SK-N-SH treated with all-trans-retinoic acid at 6 μM for 48 hours (cell line): ENCODE measurements at regions not wholly inside any gene's neighbourhood (a gene's known extent, or its start where the extent isn't known, plus 50 kb on each side); places are given as distances from the start of the nearest gene placed in this dataset.

Source experiments
- ATAC-seq: fragments of 200-7000 bp; cut with Tn5 transposase; 3 replicates; pipeline ENCODE4 v1.9.1; 2020; ENCODE audit warnings: mild to moderate bottlenecking, moderate library complexity
- ARNTL ChIP-seq: fragments of 450-650 bp; formaldehyde crosslinking; IDR thresholded peaks from 2 replicates; pipeline ENCODE4 v1.5.0; 2020; ENCODE audit warnings: low read depth, mild to moderate bottlenecking, moderate library complexity, borderline replicate concordance
- BACH2 ChIP-seq: fragments of 250-450 bp; sonication (Bioruptor Pico); IDR thresholded peaks from 2 replicates; pipeline ENCODE4 v1.9.0; 2021; ENCODE audit warnings: mild to moderate bottlenecking, borderline replicate concordance
- CREB5 ChIP-seq: fragments of 250-450 bp; sonication (Bioruptor Pico); IDR thresholded peaks from 2 replicates; pipeline ENCODE4 v1.5.1; 2020; ENCODE audit warnings: low read depth, mild to moderate bottlenecking, moderate library complexity
- CSDC2 ChIP-seq: fragments of 250-450 bp; sonication (Bioruptor Pico); IDR thresholded peaks from 2 replicates; pipeline ENCODE4 v1.5.0; 2020; ENCODE audit warnings: mild to moderate bottlenecking, moderate library complexity
- CSRNP3 ChIP-seq: fragments of 250-450 bp; sonication (Bioruptor Pico); IDR thresholded peaks from 2 replicates; pipeline ENCODE4 v1.5.1; 2021; ENCODE audit warnings: mild to moderate bottlenecking, moderate library complexity
- ESRRG ChIP-seq: fragments of 250-450 bp; sonication (Bioruptor Pico); IDR thresholded peaks from 2 replicates; pipeline ENCODE4 v1.6.1; 2021; ENCODE audit warnings: mild to moderate bottlenecking
- GLIS3 ChIP-seq: fragments of 250-450 bp; sonication (Bioruptor Pico); IDR thresholded peaks from 2 replicates; pipeline ENCODE4 v1.5.0; 2020; ENCODE audit warnings: mild to moderate bottlenecking, moderate library complexity
- ISL1 ChIP-seq: fragments of 250-450 bp; sonication (Bioruptor Pico); IDR thresholded peaks from 2 replicates; pipeline ENCODE4 v2.1.2; 2022; ENCODE audit warnings: mild to moderate bottlenecking, moderate library complexity
- OSR1 ChIP-seq: fragments of 250-450 bp; sonication (Bioruptor Pico); IDR thresholded peaks from 2 replicates; pipeline ENCODE4 v1.8.0; 2022; ENCODE audit warnings: moderate library complexity, mild to moderate bottlenecking, inconsistent platforms
- PATZ1 ChIP-seq: fragments of 250-450 bp; sonication (Bioruptor Pico); IDR thresholded peaks from 2 replicates; pipeline ENCODE4 v1.8.0; 2020; ENCODE audit warnings: mild to moderate bottlenecking, moderate library complexity, borderline replicate concordance
- POU6F1 ChIP-seq: fragments of 250-450 bp; sonication (Bioruptor Pico); IDR thresholded peaks from 2 replicates; pipeline ENCODE4 v1.8.0; 2021; ENCODE audit warnings: low read depth, mild to moderate bottlenecking, moderate library complexity, borderline replicate concordance
- PPARA ChIP-seq: fragments of 250-450 bp; sonication (Bioruptor Pico); IDR thresholded peaks from 2 replicates; pipeline ENCODE4 v1.5.0; 2020; ENCODE audit warnings: mild to moderate bottlenecking, borderline replicate concordance
- RARB ChIP-seq: fragments of 250-450 bp; sonication (Bioruptor Pico); IDR thresholded peaks from 2 replicates; pipeline ENCODE4 v1.8.0; 2021; ENCODE audit warnings: mild to moderate bottlenecking, moderate library complexity
- SNAI2 ChIP-seq: fragments of 250-450 bp; sonication (Bioruptor Pico); IDR thresholded peaks from 2 replicates; pipeline ENCODE4 v1.5.0; 2020; ENCODE audit warnings: mild to moderate bottlenecking, moderate library complexity
- TCF4 ChIP-seq: fragments of 250-450 bp; sonication (Bioruptor Pico); IDR thresholded peaks from 2 replicates; pipeline ENCODE4 v1.8.0; 2021; ENCODE audit warnings: mild to moderate bottlenecking, moderate library complexity, borderline replicate concordance
- TOX ChIP-seq: fragments of 250-450 bp; sonication (Bioruptor Pico); IDR thresholded peaks from 2 replicates; pipeline ENCODE4 v1.8.0; 2021; ENCODE audit warnings: mild to moderate bottlenecking, moderate library complexity, borderline replicate concordance
- TSHZ2 ChIP-seq: fragments of 250-450 bp; sonication (Bioruptor Pico); IDR thresholded peaks from 2 replicates; pipeline ENCODE4 v1.5.0; 2020; ENCODE audit warnings: mild to moderate bottlenecking, moderate library complexity
- ZC3H10 ChIP-seq: fragments of 250-450 bp; sonication (Bioruptor Pico); IDR thresholded peaks from 2 replicates; pipeline ENCODE4 v1.5.1; 2021; ENCODE audit warnings: mild to moderate bottlenecking, moderate library complexity
- ZFP3 ChIP-seq: fragments of 250-450 bp; sonication (Bioruptor Pico); IDR thresholded peaks from 2 replicates; pipeline ENCODE4 v1.5.0; 2020; ENCODE audit warnings: mild to moderate bottlenecking, moderate library complexity
- ZNF565 ChIP-seq: fragments of 450-650 bp; formaldehyde crosslinking; conservative IDR thresholded peaks from 2 replicates; pipeline ENCODE4 v1.5.0; 2020; ENCODE audit warnings: low read depth, mild to moderate bottlenecking, moderate library complexity
- ZNF70 ChIP-seq: fragments of 450-650 bp; formaldehyde crosslinking; IDR thresholded peaks from 2 replicates; pipeline ENCODE4 v1.5.0; 2020; ENCODE audit warnings: mild to moderate bottlenecking, moderate library complexity
- ZNF8 ChIP-seq: fragments of 450-650 bp; formaldehyde crosslinking; IDR thresholded peaks from 2 replicates; pipeline ENCODE4 v1.5.0; 2020; ENCODE audit warnings: mild to moderate bottlenecking, moderate library complexity

GRCh38 chr2:36267194-36267593 is 88.4 kb upstream of the CRIM1 start:
- TF ChIP-seq CSRNP3 (no peak), GLIS3 (CRISPR knock-in tag) (no peak), ISL1 (no peak), OSR1 (CRISPR knock-in tag) (no peak), BACH2 (CRISPR knock-in tag) (no peak), PATZ1 (CRISPR knock-in tag) (no peak), ZC3H10 (CRISPR knock-in tag) (no peak), ZNF565 (no peak), ZNF8 (CRISPR knock-in tag) (no peak), CSDC2 (CRISPR knock-in tag) (no peak), SNAI2 (CRISPR knock-in tag) (no peak), CREB5 (no peak), TCF4 (CRISPR knock-in tag) (no peak), PPARA (no peak)
- no peak for ATAC-seq

- TF ChIP-seq ISL1 (no peak), TOX (CRISPR knock-in tag) (no peak), CSDC2 (CRISPR knock-in tag) (no peak), ARNTL (no peak), POU6F1 (CRISPR knock-in tag) (no peak), ZNF565 (no peak)
- no peak for ATAC-seq
Measured at GRCh38 chr2:36266536-36267121, 88.9 kb upstream of the CRIM1 start.

GRCh38 chr2:36262581-36262980 is 93.0 kb upstream of the CRIM1 start:
- no peak for ATAC-seq
- no peak for TF ChIP-seq TSHZ2
- TF ChIP-seq ZNF565 = no peak
- no peak for TF ChIP-seq CSDC2 (CRISPR knock-in tag)
- TF ChIP-seq ARNTL = no peak
- TF ChIP-seq ZFP3 (CRISPR knock-in tag) = no peak
- no peak for TF ChIP-seq OSR1 (CRISPR knock-in tag)
- no peak for TF ChIP-seq ZC3H10 (CRISPR knock-in tag)
- no peak for TF ChIP-seq CSRNP3
- no peak for TF ChIP-seq POU6F1 (CRISPR knock-in tag)
- TF ChIP-seq ZNF8 (CRISPR knock-in tag) = no peak
- no peak for TF ChIP-seq CREB5
- no peak for TF ChIP-seq PPARA
- TF ChIP-seq ESRRG (CRISPR knock-in tag) = no peak
- TF ChIP-seq ISL1 = no peak
- no peak for TF ChIP-seq TOX (CRISPR knock-in tag)
- TF ChIP-seq RARB = no peak
- TF ChIP-seq ZNF70 (CRISPR knock-in tag) = no peak
